ENCODE measurements at regions not wholly inside any gene's neighbourhood (a gene's known extent, or its start where the extent isn't known, plus 50 kb on each side); places are given as distances from the start of the nearest gene placed in this dataset.

- Histone ChIP-seq H3K4me2 (ENCODE audit: low read depth, low read length) (no peak overlapping the region), H2BK120ac (ENCODE audit: low read depth, low read length) (no peak overlapping the region), H3K18ac (ENCODE audit: low read depth, low read length) (no peak overlapping the region), H3K4me1 (ENCODE audit: control insufficient read depth, insufficient read depth, low read length) (no peaks in the 10 kb centered on the region), H4K8ac (ENCODE audit: low read depth in 2 of 2, low read length in 2 of 2) (no peak overlapping the region), H3K9me3 (ENCODE audit: control insufficient read depth, insufficient read depth, low read length) (no peaks in the 10 kb centered on the region), H4K5ac (ENCODE audit: low read depth, low read length) (no peak overlapping the region), H2BK20ac (ENCODE audit: low read depth, low read length) (no peak overlapping the region), H3K4me3 (ENCODE audit: insufficient read depth, low read depth, low read length) (no peak overlapping the region), H3K9me1 (ENCODE audit: insufficient read depth, low read length) (0 out of 2 replicates have a peak, but pooled peaks cover 3% of the 10 kb centered on the region), H3K23ac (ENCODE audit: low read depth, low read length) (no peak overlapping the region), H2BK15ac (ENCODE audit: low read depth, low read length) (no peak overlapping the region), H2BK5ac (ENCODE audit: low read depth, low read length, poor library complexity, severe bottlenecking) (no peak overlapping the region), H3K27me3 (ENCODE audit: control insufficient read depth, insufficient read depth, low read length) (no peaks in the 10 kb centered on the region; the same call in 1 of the 2 replicates), H3K36me3 (ENCODE audit: control insufficient read depth, insufficient read depth, low read length) (no peaks in the 10 kb centered on the region; the same call in 1 of the 2 replicates), H3K9ac (ENCODE audit: low read depth, low read length) (no peak overlapping the region), H4K20me1 (ENCODE audit: insufficient read depth, low read length) (no peaks in the 10 kb centered on the region), H3K79me1 (ENCODE audit: low read depth in 1 of 2, low read length in 2 of 2) (no peaks in the 10 kb centered on the region), H3K27ac (ENCODE audit: insufficient read depth, low read length) (no peak overlapping the region), H2AK5ac (ENCODE audit: low read depth, low read length) (no peak overlapping the region), H2AFZ (replicated peaks; ENCODE audit: low read length, poor library complexity) (no peak overlapping the region), H3K4ac (ENCODE audit: low read depth, low read length) (no peak overlapping the region), H4K91ac (ENCODE audit: insufficient read depth, low read depth, low read length) (no peak overlapping the region), H2AK9ac (replicated peaks; ENCODE audit: low read depth, low read length, poor library complexity) (no peak overlapping the region), H3K56ac (ENCODE audit: extremely low read depth, insufficient read depth, low read length) (no peak overlapping the region), H3K14ac (replicated peaks; ENCODE audit: low read depth, low read length) (no peak overlapping the region)
- intact Hi-C loops (cut with micrococcal nuclease): no loop called here
- no peak for ATAC-seq (ENCODE audit: low read depth)
- ChIA-PET CTCF (no interaction called here), POLR2A (ENCODE audit: unreplicated experiment) (no interaction called here)
- dilution Hi-C loops (cut with HindIII; ENCODE audit: low sequenced_read_pairs, unreplicated experiment): no loop called here
- BruUV-seq (replicated peaks): no TSS peak
- in situ Hi-C loops (cut with MboI; ENCODE audit: low sequenced_read_pairs): no loop called here
- 80% methylated on average over 1 of the region's 11 CpGs; no CpG with 5 or more reads in 1 of the 2 experiments for WGBS, 2 experiments (ENCODE audit: extremely low coverage in 2 of 2, insufficient read length in 1 of 2)
- TF ChIP-seq RAD21 (IDR thresholded peaks at IDR 0.05; ENCODE audit: low read length): no peak
- TF ChIP-seq CEBPB (IDR thresholded peaks at IDR 0.05; ENCODE audit: low read depth, low read length): no peak
- TF ChIP-seq RFX5 (IDR thresholded peaks at IDR 0.05; ENCODE audit: low read depth, low read length): no peak
- TF ChIP-seq NFE2L2 (IDR thresholded peaks at IDR 0.05; ENCODE audit: low read depth, low read length): no peak
- no peak for TF ChIP-seq CTCF (conservative IDR thresholded peaks at IDR 0.05; ENCODE audit: low read depth, low read length)
- DNase-seq: no peak
Observed at GRCh38 chr3:72370947-72371346, 477.3 kb downstream of the SHQ1 start.

Data from IMR-90 (cell line).